SK-N-SH (cell line): ENCODE measurements at regions not wholly inside any gene's neighbourhood (a gene's known extent, or its start where the extent isn't known, plus 50 kb on each side); places are given as distances from the start of the nearest gene placed in this dataset.

Experiments used
- CTCF ChIA-PET: fragments of 300-600, 350-600 bp; formaldehyde crosslinking; extraction: SDS; loops from one replicate; lab custom pipeline; 2021; lab: Yijun Ruan, JAX
- POLR2A ChIA-PET: fragments of 350-600 bp; sonication (Branson Sonifier 250); formaldehyde crosslinking; extraction: SDS; loops from one replicate; lab custom pipeline; 2020; ENCODE audit warnings: antibody characterized with exemption, inconsistent platforms; lab: Yijun Ruan, JAX
- DNase-seq: peaks from one replicate; pipeline ENCODE4 v3.0.0; 2012
- H2AFZ ChIP-seq: fragments of 200-600 bp; sonication (generic); 2 replicates; pipeline ENCODE4 v1.8.1; 2016; ENCODE audit warnings: antibody characterized with exemption, mild to moderate bottlenecking, low read depth
- H3F3A ChIP-seq: fragments of 200-600 bp; sonication (generic); replicated peaks from 2 replicates; pipeline ENCODE3; 2016; ENCODE audit warnings: antibody characterized with exemption, mild to moderate bottlenecking; ENCODE audit not compliant: insufficient read depth
- H3K27ac ChIP-seq, 2 experiments: fragments of 200-500 bp in 1 of 2; fragments of 200-600 bp in 1 of 2; sonication (Bioruptor generic) in 1 of 2; sonication (generic), shearing (Covaris generic) in 1 of 2; 2 replicates each; pipeline versions ENCODE4 v1.5.1 to v1.6.1; 2014 to 2016; ENCODE audit warnings: low read depth in 2 of 2, inconsistent platforms in 1 of 2, low read length in 1 of 2, mild to moderate bottlenecking in 1 of 2, mixed read lengths in 1 of 2
- H3K27me3 ChIP-seq: fragments of 200-600 bp; sonication (generic), shearing (Covaris generic); 2 replicates; pipeline ENCODE4 v1.6.1; 2016; ENCODE audit warnings: mixed run types; ENCODE audit not compliant: insufficient read depth
- H3K36me3 ChIP-seq, 2 experiments: fragments of 200-500 bp in 1 of 2; fragments of 200-600 bp in 1 of 2; sonication (Bioruptor generic) in 1 of 2; sonication (generic) in 1 of 2; replicated peaks in 1 of 2; 2 replicates each; pipeline versions ENCODE3 to v1.5.1; 2014 to 2016; ENCODE audit warnings: low read length in 1 of 2, mild to moderate bottlenecking in 1 of 2; ENCODE audit not compliant: insufficient read depth in 2 of 2, control insufficient read depth in 1 of 2
- H3K4me1 ChIP-seq, 2 experiments: fragments of 200-500 bp in 1 of 2; fragments of 200-600 bp in 1 of 2; sonication (Bioruptor generic) in 1 of 2; sonication (generic), shearing (Covaris generic) in 1 of 2; 2 replicates each; pipeline versions ENCODE4 v1.5.1 to v1.6.1; 2014 to 2016; ENCODE audit warnings: low read depth in 1 of 2, low read length in 1 of 2, mixed run types in 1 of 2; ENCODE audit not compliant: insufficient read depth in 2 of 2, control insufficient read depth in 1 of 2
- H3K4me2 ChIP-seq: fragments of 200-600 bp; sonication (generic), shearing (Covaris generic); 2 replicates; pipeline ENCODE4 v1.6.1; 2017; ENCODE audit warnings: mixed run types
- H3K4me3 ChIP-seq, 2 experiments: fragments of 200-500 bp in 1 of 2; fragments of 200-600 bp in 1 of 2; sonication (Bioruptor generic) in 1 of 2; sonication (generic), shearing (Covaris generic) in 1 of 2; 2 replicates each; pipeline versions ENCODE4 v1.5.1 to v1.8.1; 2014 to 2016; ENCODE audit warnings: low read depth in 2 of 2, inconsistent platforms in 1 of 2, low read length in 1 of 2, mild to moderate bottlenecking in 1 of 2, mixed read lengths in 1 of 2, moderate library complexity in 1 of 2
- H3K79me2 ChIP-seq: fragments of 200-600 bp; sonication (generic); 2 replicates; pipeline ENCODE4 v1.8.1; 2017; ENCODE audit warnings: mild to moderate bottlenecking; ENCODE audit not compliant: insufficient read depth
- H3K9ac ChIP-seq: fragments of 200-600 bp; sonication (generic); 2 replicates; pipeline ENCODE4 v1.6.1; 2017; ENCODE audit warnings: mixed run types
- H3K9me2 ChIP-seq: fragments of 200-600 bp; sonication (generic); 2 replicates; pipeline ENCODE4 v1.6.1; 2017; ENCODE audit warnings: mixed run types
- H3K9me3 ChIP-seq: fragments of 200-600 bp; sonication (generic); 2 replicates; pipeline ENCODE4 v1.6.1; 2017; ENCODE audit warnings: mixed run types, mild to moderate bottlenecking, moderate library complexity
- H4K20me1 ChIP-seq: fragments of 200-600 bp; sonication (generic); 2 replicates; pipeline ENCODE4 v1.6.1; 2017; ENCODE audit warnings: mild to moderate bottlenecking, mixed run types; ENCODE audit not compliant: insufficient read depth
- CHD2 ChIP-seq: fragments of 150-350 bp; IDR thresholded peaks from 2 replicates; pipeline ENCODE4 v1.6.1; 2018; ENCODE audit warnings: low read length; ENCODE audit not compliant: partially characterized antibody
- CTCF ChIP-seq: fragments of 200-600 bp; sonication (generic); IDR thresholded peaks from 2 replicates; pipeline ENCODE4 v1.6.1; 2017; ENCODE audit warnings: antibody characterized with exemption, mild to moderate bottlenecking, moderate library complexity
- EP300 ChIP-seq, 2 experiments: IDR thresholded peaks; 2 replicates each; pipeline versions ENCODE4 v1.4.0 to v1.6.1; 2012; ENCODE audit warnings: borderline replicate concordance in 1 of 2, low read depth in 1 of 2, low read length in 1 of 2
- EZH2phosphoT487 ChIP-seq: fragments of 200-600 bp; sonication (generic); IDR thresholded peaks from 2 replicates; pipeline ENCODE4 v1.6.1; 2017; ENCODE audit warnings: low read depth, mixed run types, mild to moderate bottlenecking, antibody characterized with exemption, moderate library complexity, borderline replicate concordance
- FOSL2 ChIP-seq: IDR thresholded peaks from 2 replicates; pipeline ENCODE4 v1.4.0; 2012; ENCODE audit warnings: low read depth, mild to moderate bottlenecking, moderate library complexity, borderline replicate concordance
- FOXJ3 ChIP-seq: sonication (generic); formaldehyde crosslinking; IDR thresholded peaks from 2 replicates; pipeline ENCODE4 v1.5.1; 2020; ENCODE audit warnings: mild to moderate bottlenecking, missing genetic modification reagents
- FOXM1 ChIP-seq: IDR thresholded peaks from 2 replicates; pipeline ENCODE4 v1.4.0; 2012; ENCODE audit warnings: low read depth, mild to moderate bottlenecking
- GABPA ChIP-seq: IDR thresholded peaks from 2 replicates; pipeline ENCODE4 v1.4.0; 2012; ENCODE audit warnings: low read depth, mild to moderate bottlenecking
- JUND ChIP-seq: IDR thresholded peaks from 2 replicates; pipeline ENCODE4 v1.4.0; 2012
- NFIC ChIP-seq: IDR thresholded peaks from 2 replicates; pipeline ENCODE4 v1.4.0; 2012; ENCODE audit warnings: borderline replicate concordance
- RCOR1 ChIP-seq: fragments of 150-350 bp; IDR thresholded peaks from 2 replicates; pipeline ENCODE4 v1.6.1; 2017; ENCODE audit warnings: antibody characterized with exemption, low read length
- RFX5 ChIP-seq: IDR thresholded peaks from 2 replicates; pipeline ENCODE4 v1.6.1; 2012; ENCODE audit warnings: mild to moderate bottlenecking, improper control_type of control experiment, low read length
- RXRA ChIP-seq: IDR thresholded peaks from 2 replicates; pipeline ENCODE4 v1.4.0; 2012; ENCODE audit warnings: low read depth, mild to moderate bottlenecking, borderline replicate concordance
- SMC3 ChIP-seq: IDR thresholded peaks from 2 replicates; pipeline ENCODE4 v1.6.1; 2012; ENCODE audit warnings: low read depth, low read length, improper control_type of control experiment
- TCF12 ChIP-seq: IDR thresholded peaks from 2 replicates; pipeline ENCODE4 v1.4.0; 2012
- USF2 ChIP-seq: fragments of 150-350 bp; IDR thresholded peaks from 2 replicates; pipeline ENCODE4 v1.6.1; 2017; ENCODE audit warnings: antibody characterized with exemption, low read length, low read depth, borderline replicate concordance
- YY1 ChIP-seq: IDR thresholded peaks from 2 replicates; pipeline ENCODE4 v1.4.0; 2012; ENCODE audit warnings: low read depth, mild to moderate bottlenecking
- WGBS: methylation state at CpG from one replicate; pipeline ENCODE4 v1.1.6; 2017; ENCODE audit warnings: low lambda C conversion rate; 5-methylcytosine and 5-hydroxymethylcytosine counted together
- TF ChIP-seq, protein P1 (sequence below): IDR thresholded peaks from 2 replicates; pipeline ENCODE4; 2012
- TF ChIP-seq, protein P2 (sequence below): IDR thresholded peaks from 2 replicates; pipeline ENCODE4 v1.6.1; 2012; ENCODE audit warnings: mild to moderate bottlenecking, low read depth, low read length, moderate library complexity

- H3K4me1 ChIP-seq = no peaks in the 10 kb centered on the region
- no peak for DNase-seq
- H3K9me2 ChIP-seq = no peaks in the 10 kb centered on the region
- H3K9ac ChIP-seq = no peak overlapping the region
- WGBS = 4% methylated on average over 1 of the region's 1 CpG
- CTCF ChIA-PET = interaction anchor here (1.6 kb wide), 1 partner anchor 14 kb away, joined by 3 read pairs; no protein-coding TSS in a partner anchor
- POLR2A ChIA-PET = no interaction called here
- H3F3A ChIP-seq = no peaks in the 10 kb centered on the region
- no peaks in the 10 kb centered on the region for H3K79me2 ChIP-seq
- H3K9me3 ChIP-seq = no peaks in the 10 kb centered on the region
- TF ChIP-seq, protein P1, sequence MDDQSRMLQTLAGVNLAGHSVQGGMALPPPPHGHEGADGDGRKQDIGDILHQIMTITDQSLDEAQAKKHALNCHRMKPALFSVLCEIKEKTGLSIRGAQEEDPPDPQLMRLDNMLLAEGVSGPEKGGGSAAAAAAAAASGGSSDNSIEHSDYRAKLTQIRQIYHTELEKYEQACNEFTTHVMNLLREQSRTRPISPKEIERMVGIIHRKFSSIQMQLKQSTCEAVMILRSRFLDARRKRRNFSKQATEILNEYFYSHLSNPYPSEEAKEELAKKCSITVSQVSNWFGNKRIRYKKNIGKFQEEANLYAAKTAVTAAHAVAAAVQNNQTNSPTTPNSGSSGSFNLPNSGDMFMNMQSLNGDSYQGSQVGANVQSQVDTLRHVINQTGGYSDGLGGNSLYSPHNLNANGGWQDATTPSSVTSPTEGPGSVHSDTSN = no peak
- TF ChIP-seq SMC3 = no peak
- no peak for TF ChIP-seq GABPA
- no peak for TF ChIP-seq RCOR1
- no peak for TF ChIP-seq NFIC
- no peak for TF ChIP-seq TCF12
- no peak for TF ChIP-seq FOSL2
- TF ChIP-seq YY1 = no peak
- no peak for TF ChIP-seq RXRA
- TF ChIP-seq EZH2phosphoT487 = no peak
- no peak for TF ChIP-seq USF2
- no peak for TF ChIP-seq JUND
- no peak for TF ChIP-seq CHD2
- TF ChIP-seq CTCF = no peak
- TF ChIP-seq EP300 (IDR thresholded peaks at IDR 0.05; ENCODE audit: borderline replicate concordance in 1 of 2, low read depth in 1 of 2, low read length in 1 of 2) = no peak
- no peak for TF ChIP-seq RFX5
- no peak overlapping the region for H3K4me2 ChIP-seq
- H3K36me3 ChIP-seq = no peaks in the 10 kb centered on the region
- H3K27ac ChIP-seq = no peak overlapping the region; a peak in 1 of 4 replicates
- no peak overlapping the region for H3K4me3 ChIP-seq
- no peak overlapping the region for H2AFZ ChIP-seq
- H4K20me1 ChIP-seq = no peaks in the 10 kb centered on the region
- H3K27me3 ChIP-seq = no peaks in the 10 kb centered on the region
Measured at GRCh38 chr6:51028276-51028675, 209.6 kb downstream of the TFAP2B start.

DNA sequence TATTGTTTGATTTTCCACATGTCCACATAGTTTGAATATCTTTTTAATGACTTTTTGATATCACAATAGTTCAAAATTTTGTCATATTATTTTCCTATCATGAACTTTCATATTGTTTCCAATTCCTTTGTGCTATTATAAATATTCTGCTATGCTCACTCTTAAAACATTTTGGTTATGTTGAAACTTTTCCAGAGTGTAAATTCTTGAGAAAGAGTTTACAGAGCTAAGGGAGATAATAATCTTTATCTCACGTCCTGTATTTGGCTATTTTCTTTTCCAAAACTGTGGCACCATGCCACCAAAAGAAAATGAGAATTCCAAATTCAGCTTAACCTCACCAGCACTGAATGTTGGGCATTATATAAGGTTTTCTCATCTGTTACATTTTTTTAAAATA is 210.9 kb downstream of the TFAP2B start:
- Histone ChIP-seq H3K9me2 (no peaks in the 10 kb centered on the region), H3K27ac (no peak overlapping the region), H3F3A (no peaks in the 10 kb centered on the region), H3K4me2 (no peak overlapping the region), H2AFZ (no peak overlapping the region), H3K79me2 (no peaks in the 10 kb centered on the region), H3K4me3 (no peak overlapping the region), H4K20me1 (no peaks in the 10 kb centered on the region), H3K4me1 (no peaks in the 10 kb centered on the region), H3K9me3 (no peaks in the 10 kb centered on the region), H3K36me3 (no peaks in the 10 kb centered on the region), H3K9ac (no peak overlapping the region), H3K27me3 (no peaks in the 10 kb centered on the region)
- TF ChIP-seq FOXJ3 (no peak), NFIC (no peak), RFX5 (no peak), FOXM1 (no peak)
- TF ChIP-seq, protein P2, sequence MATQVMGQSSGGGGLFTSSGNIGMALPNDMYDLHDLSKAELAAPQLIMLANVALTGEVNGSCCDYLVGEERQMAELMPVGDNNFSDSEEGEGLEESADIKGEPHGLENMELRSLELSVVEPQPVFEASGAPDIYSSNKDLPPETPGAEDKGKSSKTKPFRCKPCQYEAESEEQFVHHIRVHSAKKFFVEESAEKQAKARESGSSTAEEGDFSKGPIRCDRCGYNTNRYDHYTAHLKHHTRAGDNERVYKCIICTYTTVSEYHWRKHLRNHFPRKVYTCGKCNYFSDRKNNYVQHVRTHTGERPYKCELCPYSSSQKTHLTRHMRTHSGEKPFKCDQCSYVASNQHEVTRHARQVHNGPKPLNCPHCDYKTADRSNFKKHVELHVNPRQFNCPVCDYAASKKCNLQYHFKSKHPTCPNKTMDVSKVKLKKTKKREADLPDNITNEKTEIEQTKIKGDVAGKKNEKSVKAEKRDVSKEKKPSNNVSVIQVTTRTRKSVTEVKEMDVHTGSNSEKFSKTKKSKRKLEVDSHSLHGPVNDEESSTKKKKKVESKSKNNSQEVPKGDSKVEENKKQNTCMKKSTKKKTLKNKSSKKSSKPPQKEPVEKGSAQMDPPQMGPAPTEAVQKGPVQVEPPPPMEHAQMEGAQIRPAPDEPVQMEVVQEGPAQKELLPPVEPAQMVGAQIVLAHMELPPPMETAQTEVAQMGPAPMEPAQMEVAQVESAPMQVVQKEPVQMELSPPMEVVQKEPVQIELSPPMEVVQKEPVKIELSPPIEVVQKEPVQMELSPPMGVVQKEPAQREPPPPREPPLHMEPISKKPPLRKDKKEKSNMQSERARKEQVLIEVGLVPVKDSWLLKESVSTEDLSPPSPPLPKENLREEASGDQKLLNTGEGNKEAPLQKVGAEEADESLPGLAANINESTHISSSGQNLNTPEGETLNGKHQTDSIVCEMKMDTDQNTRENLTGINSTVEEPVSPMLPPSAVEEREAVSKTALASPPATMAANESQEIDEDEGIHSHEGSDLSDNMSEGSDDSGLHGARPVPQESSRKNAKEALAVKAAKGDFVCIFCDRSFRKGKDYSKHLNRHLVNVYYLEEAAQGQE = no peak
- DNase-seq = no peak
- CTCF ChIA-PET = no interaction called here
- POLR2A ChIA-PET = no interaction called here
- 0% methylated on average over 1 of the region's 1 CpG for WGBS
